HG02588 (cell line): ENCODE measurements at regions not wholly inside any gene's neighbourhood (a gene's known extent, or its start where the extent isn't known, plus 50 kb on each side); places are given as distances from the start of the nearest gene placed in this dataset.

Source experiments
- ATAC-seq: cut with Tn5 transposase; IDR thresholded peaks from one replicate; pipeline ENCODE4 v1.9.1; 2021; ENCODE audit warnings: mild to moderate bottlenecking, moderate library complexity; ENCODE audit not compliant: unreplicated experiment

DNA sequence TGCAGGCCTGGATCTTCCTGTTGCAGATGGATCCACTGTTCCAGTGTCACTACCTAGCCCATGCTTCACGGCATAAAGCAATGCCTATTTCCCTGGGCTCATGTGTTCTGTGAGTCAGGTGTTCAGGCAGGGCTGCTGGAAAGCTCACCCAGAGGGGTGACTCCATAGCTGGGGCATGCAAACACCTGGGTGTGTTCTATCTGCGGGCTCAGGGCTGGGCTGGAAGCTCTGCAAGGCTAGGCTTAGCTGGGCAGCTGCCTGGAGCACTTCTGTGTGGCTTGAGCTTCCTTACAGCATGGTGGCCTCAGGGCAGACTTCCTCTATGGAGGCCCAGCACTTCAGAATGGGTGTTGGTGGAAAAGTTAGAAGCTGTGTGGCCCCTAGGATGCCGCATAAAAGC, 139.9 kb downstream of the GADD45G start:
- ATAC-seq = no peak

DNA sequence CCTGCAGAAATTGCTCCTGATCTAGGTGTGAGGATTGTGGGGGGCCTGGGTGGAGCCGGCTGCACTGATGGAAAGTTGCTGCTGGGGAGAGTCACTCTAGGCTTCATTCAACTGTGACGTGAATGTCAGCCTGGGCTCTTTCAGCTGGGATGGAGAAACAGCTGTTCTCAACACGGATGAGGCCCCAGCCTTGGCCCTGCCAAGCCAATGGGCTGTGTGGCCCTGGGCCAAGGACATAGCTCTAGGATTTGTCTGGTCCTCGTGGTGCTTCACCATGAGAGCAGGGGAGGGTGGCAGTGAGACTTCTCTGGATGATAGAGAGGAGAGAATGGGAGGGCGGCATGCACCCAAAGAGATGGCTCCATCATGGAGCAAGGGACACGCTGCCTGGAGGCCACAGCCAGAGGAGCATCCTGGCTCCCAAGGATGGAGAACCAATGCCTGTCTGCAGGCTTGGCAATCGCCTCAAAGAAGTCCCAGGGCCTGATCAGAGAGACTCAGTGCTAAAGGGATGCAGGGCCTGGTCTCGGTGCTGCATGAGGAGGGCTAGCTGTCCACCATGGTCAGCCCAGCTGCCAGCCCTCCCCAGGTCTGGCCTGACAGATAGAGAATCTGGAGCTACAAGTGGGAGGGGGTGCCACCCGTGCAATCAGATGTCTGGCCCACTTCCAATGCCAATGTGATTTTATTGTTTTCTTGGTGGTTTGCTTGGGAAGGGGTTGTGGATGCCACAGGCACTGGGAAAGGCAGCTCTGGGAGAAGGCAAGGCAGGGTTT, 141.0 kb downstream of the GADD45G start:
- no peak for ATAC-seq

GRCh38 chr9:89746385-89747116, 141.7 kb downstream of the GADD45G start:
- ATAC-seq = no peak

- no peak for ATAC-seq
These were observed 142.8 kb downstream of the GADD45G start for GRCh38 chr9:89747596-89747995.

GRCh38 chr9:89748021-89748670, 143.3 kb downstream of the GADD45G start:
- no peak for ATAC-seq

- no peak for ATAC-seq
These were observed 144.2 kb downstream of the GADD45G start for GRCh38 chr9:89748831-89749499.

GRCh38 chr9:89749500-89750116, 144.8 kb downstream of the GADD45G start:
- no peak for ATAC-seq

DNA sequence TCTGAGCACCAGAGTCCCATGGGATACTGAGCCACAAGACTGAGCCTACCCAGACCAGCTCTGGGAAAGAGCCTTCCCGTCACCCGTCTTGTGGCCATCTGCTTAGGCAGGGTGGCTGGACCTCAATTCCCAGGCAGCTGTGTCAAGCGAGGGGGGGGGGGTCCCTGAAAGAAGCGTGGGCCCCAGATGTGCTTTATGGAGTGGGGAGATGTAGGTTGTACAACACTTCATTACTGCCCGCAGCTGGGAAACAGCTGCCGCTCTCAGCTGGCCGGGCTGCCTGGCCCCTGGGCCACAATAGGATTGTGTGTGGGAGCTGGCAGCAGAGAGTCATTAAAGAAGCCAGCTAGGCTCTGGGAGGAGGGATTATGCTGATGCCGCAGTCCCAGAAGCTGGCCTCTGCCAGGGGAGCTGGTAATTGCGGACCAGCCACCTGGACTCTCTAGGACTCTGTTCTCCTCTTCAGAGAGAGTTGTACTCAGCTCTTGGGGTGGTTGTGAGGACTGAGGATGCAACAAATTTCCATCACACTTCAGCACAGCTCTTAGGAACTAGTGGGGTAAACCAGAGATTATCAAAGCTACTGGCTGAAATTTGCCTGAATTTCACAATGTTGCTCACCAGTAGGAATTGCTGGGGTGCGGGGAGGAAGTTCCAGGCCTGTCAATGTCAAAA, 145.4 kb downstream of the GADD45G start:
- ATAC-seq = no peak

DNA sequence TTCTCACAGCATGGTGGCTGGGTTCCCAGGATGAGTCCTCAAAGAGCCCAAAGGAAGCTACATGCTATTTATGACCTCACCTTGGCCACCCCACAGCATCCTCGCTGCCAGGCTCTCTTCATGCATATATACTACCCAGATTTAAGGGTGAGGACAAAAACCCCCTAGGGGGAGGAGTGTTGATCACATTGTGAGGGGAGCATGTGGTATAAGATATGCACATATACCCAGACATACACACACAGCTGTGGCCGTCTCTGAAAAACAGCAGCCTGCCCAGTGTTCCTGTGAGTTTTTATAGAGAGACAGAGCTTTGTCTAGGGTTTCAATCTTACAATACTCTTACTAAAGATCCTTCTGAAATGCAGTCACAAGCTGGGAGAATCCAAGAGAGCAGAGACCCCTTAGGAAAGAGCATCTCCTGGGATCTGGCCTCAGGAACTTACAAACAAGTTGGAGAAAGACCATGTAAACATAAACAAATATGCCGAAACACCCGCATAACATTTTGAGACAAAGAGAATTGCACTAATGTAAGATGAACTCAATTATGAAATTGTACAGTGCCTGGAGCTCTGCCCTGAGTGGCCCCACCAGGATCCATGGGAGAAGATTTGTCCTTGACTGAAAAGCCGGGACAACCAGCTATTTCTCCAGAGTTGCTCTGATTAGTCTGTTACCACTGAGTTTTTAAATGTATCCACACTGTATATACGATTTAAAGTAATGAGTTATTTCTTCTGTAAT, 146.4 kb downstream of the GADD45G start:
- ATAC-seq = no peak

- no peak for ATAC-seq
These were observed 147.3 kb downstream of the GADD45G start for GRCh38 chr9:89752154-89752553.

DNA sequence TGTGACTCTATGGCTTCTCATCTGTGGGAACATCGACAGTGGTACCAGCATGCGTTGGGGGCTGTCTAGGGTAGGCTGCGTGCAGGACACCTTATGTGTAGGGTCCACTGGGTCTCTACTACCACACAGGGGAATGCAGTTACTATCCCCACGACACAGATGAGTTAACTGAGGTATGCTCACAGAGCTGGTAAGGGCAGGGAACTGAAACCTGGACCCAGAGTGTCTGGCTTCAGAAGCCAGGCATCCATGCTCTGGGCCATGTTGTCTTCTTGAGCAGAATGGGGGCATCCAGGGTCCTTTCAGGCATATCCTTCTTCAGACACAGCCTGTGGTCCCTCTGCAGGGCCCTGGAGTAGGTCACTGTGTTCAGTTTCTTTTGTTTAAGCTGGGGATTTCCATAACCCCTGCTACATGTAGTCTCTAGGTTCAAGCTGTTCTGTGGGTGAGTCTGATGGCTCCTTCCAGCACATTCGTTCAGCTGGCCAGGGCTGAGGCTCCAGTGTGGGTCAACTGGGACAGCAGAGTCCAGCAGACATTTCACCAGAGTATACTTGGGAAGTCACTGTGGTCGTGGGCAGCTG, 148.8 kb downstream of the GADD45G start:
- ATAC-seq = no peak

GRCh38 chr9:89754193-89754592, 149.4 kb downstream of the GADD45G start:
- no peak for ATAC-seq

DNA sequence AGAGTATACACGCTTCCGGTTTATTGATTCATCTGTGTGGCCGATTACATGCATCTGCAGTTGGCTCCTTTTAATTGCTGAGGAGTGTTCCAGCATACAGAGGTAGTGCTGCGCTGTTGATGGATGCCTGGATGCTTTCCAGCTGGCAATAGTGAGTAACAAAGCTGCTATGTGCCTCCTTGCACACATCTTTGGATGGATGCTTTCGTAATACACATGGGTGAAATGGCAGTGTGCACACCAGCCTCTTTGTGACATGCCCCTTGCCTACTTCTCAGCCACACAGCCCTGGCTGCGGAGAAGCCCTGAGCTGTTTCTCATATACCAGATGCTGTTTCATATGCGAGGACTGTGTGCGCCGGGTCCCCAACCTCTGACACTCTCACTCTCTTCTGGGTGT, 151.0 kb downstream of the GADD45G start:
- no peak for ATAC-seq

- ATAC-seq = no peak
These were observed 152.2 kb downstream of the GADD45G start for GRCh38 chr9:89756891-89757537.

DNA sequence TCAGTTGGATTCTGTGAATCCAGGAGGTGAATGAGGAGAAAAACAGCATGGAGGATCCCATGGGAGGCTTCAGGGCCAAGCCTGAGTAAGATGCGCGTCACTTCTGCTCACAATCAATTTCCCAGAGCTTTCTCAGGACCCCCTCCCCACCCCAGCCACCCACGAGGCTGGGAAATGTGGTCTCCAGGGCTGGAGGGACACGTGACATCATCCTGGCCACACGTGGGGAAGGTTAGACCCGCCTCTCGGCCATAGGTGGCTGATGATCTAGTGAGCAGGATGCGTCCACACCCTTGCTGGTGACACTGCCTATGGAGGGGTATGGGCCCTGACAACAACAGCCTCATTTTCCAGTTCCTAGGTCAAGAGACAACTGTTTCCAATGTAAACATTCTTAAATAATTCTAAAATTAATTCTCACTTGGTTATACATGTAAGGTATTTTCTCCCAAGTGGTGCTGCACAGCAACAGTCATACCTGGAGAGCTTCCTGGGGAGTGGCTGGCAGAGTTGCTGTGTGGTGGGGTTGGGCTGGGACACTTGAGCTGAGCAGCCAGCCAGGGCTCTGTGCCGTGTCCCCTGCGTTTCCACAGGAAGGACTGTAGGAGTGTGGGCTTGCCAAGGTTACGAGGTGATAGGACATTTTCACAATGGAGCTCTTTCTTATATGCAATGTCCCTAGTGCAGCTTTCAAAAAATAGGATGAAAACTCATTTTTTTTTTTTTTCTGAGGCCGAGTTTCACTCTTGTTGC, 153.1 kb downstream of the GADD45G start:
- ATAC-seq = no peak

DNA sequence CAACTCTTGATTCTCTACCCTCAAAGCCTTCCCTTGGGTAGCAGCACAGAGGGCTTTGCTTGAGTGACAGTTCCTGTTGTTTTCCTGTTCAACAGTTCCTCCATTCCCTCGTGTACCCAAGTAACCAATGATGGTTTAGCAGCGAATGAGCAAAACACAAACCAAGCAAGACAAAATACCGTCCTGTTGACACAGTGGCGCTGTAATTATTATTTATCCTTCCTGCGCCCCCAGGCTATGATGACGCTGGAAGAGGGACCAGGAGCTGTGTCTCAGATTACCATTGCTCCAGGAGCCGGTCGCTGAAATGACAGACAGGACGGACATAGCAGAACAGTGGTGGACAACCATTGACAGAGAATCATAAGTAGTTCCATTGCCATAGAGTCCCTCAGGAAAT, 154.8 kb downstream of the GADD45G start:
- no peak for ATAC-seq

- ATAC-seq = no peak
These were observed 155.3 kb downstream of the GADD45G start for GRCh38 chr9:89760123-89760522.

DNA sequence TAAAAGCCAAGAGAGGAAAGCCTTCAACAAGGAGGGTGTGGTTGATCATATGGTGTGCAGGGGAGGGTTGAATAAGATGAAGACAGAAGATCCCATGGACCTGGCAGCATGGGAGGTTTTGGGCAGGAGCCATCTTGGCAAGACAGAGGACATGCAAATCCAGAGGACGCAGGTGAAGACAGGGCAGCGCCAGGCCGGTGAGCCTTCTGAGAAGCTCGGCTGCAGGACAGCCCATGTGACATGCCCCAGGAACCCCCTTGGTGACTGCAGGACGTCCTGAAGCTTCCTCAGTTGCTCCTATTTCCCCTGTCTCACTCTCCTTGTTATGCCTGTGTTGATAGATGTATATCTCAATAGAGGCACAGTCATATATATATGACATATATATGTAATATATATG, 159.4 kb downstream of the GADD45G start:
- ATAC-seq = no peak
